ENCODE measurements at regions not wholly inside any gene's neighbourhood (a gene's known extent, or its start where the extent isn't known, plus 50 kb on each side); places are given as distances from the start of the nearest gene placed in this dataset.

DNA sequence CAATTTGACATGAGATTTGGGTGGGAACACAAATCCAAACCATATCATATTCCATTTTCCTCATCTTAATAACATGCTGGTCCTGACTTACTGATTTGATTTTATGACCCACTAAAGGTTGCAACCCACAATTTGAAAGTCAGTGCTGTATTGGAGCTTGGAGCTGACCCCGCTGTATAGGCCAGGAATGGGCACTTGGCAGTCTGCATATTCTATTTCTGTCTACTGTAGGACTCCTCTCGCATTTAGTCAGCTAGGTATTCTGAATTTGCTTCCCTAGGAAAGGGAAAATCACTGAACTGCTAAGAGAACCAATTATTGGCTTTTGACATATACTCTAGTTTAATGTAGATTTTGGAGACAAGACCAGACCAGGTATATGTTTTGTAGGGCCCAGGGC lies 157.0 kb downstream of the MFSD1 start:
- no peak for FAIRE-seq
- intact Hi-C loops (cut with micrococcal nuclease) (no loop called here), in situ Hi-C loops (cut with MboI) (no loop called here)
- CTCF ChIA-PET (ENCODE audit: low intra/inter-chr PET ratio) = no interaction called here
- no peak overlapping the region for H3K27ac ChIP-seq (ENCODE audit: extremely low read depth, low read depth, low read length)
- WGBS (ENCODE audit: insufficient coverage, low coverage, missing lambda C conversion rate) = 0% methylated on average over 2 of the region's 2 CpGs
- no peaks in the 10 kb centered on the region for H3K79me2 ChIP-seq (ENCODE audit: control insufficient read depth, insufficient read depth, low read length)
- H3K36me3 ChIP-seq (ENCODE audit: control insufficient read depth, insufficient read depth, low read length) = no peaks in the 10 kb centered on the region
- H2AFZ ChIP-seq (ENCODE audit: low read depth, low read length) = no peak overlapping the region
- BruUV-seq (replicated peaks) = no TSS peak
- no peaks in the 10 kb centered on the region for H3K9me1 ChIP-seq (ENCODE audit: control insufficient read depth, insufficient read depth, low read length)
- no peak for DNase-seq (ENCODE audit: extremely low read depth in 1 of 4, low spot score in 3 of 4)
- H3K9me3 ChIP-seq (replicated peaks; ENCODE audit: control insufficient read depth, insufficient read depth, low read depth, low read length) = no peaks in the 10 kb centered on the region
- H3K9ac ChIP-seq (ENCODE audit: insufficient read depth in 1 of 2, low read depth in 2 of 2, low read length in 2 of 2) = no peak overlapping the region
- ATAC-seq = no peak
- H3K4me1 ChIP-seq (replicated peaks in 1 of 2; ENCODE audit: control insufficient read depth in 2 of 2, insufficient read depth in 2 of 2, low read length in 2 of 2) = no peaks in the 10 kb centered on the region
- POLR2A ChIA-PET = no interaction called here
- TF ChIP-seq FUS (optimal IDR thresholded peaks at IDR 0.05; ENCODE audit: low read depth, low read length) = no peak
- TF ChIP-seq, protein P1, sequence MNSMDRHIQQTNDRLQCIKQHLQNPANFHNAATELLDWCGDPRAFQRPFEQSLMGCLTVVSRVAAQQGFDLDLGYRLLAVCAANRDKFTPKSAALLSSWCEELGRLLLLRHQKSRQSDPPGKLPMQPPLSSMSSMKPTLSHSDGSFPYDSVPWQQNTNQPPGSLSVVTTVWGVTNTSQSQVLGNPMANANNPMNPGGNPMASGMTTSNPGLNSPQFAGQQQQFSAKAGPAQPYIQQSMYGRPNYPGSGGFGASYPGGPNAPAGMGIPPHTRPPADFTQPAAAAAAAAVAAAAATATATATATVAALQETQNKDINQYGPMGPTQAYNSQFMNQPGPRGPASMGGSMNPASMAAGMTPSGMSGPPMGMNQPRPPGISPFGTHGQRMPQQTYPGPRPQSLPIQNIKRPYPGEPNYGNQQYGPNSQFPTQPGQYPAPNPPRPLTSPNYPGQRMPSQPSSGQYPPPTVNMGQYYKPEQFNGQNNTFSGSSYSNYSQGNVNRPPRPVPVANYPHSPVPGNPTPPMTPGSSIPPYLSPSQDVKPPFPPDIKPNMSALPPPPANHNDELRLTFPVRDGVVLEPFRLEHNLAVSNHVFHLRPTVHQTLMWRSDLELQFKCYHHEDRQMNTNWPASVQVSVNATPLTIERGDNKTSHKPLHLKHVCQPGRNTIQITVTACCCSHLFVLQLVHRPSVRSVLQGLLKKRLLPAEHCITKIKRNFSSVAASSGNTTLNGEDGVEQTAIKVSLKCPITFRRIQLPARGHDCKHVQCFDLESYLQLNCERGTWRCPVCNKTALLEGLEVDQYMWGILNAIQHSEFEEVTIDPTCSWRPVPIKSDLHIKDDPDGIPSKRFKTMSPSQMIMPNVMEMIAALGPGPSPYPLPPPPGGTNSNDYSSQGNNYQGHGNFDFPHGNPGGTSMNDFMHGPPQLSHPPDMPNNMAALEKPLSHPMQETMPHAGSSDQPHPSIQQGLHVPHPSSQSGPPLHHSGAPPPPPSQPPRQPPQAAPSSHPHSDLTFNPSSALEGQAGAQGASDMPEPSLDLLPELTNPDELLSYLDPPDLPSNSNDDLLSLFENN (IDR thresholded peaks at IDR 0.05; ENCODE audit: low read depth in 2 of 2, low read length in 2 of 2) = no peak
- TF ChIP-seq CBX8 (IDR thresholded peaks at IDR 0.05; ENCODE audit: borderline replicate concordance, extremely low read depth, low read depth, low read length, poor library complexity, severe bottlenecking) = no peak
- TF ChIP-seq EGR1 (conservative IDR thresholded peaks at IDR 0.05) = no peak
- no peak for TF ChIP-seq NBN (IDR thresholded peaks at IDR 0.05; ENCODE audit: low read depth)
- no peak for TF ChIP-seq ZNF76 (CRISPR knock-in tag; IDR thresholded peaks at IDR 0.05; ENCODE audit: borderline replicate concordance)
- TF ChIP-seq ZNF766 (CRISPR knock-in tag; conservative IDR thresholded peaks at IDR 0.05) = no peak
- no peaks in the 10 kb centered on the region for H4K20me1 ChIP-seq (replicated peaks; ENCODE audit: control insufficient read depth, insufficient read depth, low read length)
- H3K27me3 ChIP-seq (ENCODE audit: control insufficient read depth in 2 of 2, insufficient read depth in 2 of 2, low read length in 2 of 2) = no peaks in the 10 kb centered on the region
- H3K4me3 ChIP-seq = no peak overlapping the region
- no peak overlapping the region for H3K4me2 ChIP-seq (ENCODE audit: insufficient read depth, low read length)
